HG03439 (cell line): ENCODE measurements at regions not wholly inside any gene's neighbourhood (a gene's known extent, or its start where the extent isn't known, plus 50 kb on each side); places are given as distances from the start of the nearest gene placed in this dataset.
A peak's percentile ranks its signal among the peaks of the same experiment; 100 is the strongest.
"Not testable (repeated sequence)": the region's sequence is repeated elsewhere in the genome, so short reads cannot be mapped to it uniquely, and the experiment has no call there.

ENCODE experiments used
- ATAC-seq: cut with Tn5 transposase; IDR thresholded peaks from one replicate; pipeline ENCODE4 v1.9.1; 2021; ENCODE audit warnings: mild to moderate bottlenecking, moderate library complexity; ENCODE audit not compliant: unreplicated experiment

DNA sequence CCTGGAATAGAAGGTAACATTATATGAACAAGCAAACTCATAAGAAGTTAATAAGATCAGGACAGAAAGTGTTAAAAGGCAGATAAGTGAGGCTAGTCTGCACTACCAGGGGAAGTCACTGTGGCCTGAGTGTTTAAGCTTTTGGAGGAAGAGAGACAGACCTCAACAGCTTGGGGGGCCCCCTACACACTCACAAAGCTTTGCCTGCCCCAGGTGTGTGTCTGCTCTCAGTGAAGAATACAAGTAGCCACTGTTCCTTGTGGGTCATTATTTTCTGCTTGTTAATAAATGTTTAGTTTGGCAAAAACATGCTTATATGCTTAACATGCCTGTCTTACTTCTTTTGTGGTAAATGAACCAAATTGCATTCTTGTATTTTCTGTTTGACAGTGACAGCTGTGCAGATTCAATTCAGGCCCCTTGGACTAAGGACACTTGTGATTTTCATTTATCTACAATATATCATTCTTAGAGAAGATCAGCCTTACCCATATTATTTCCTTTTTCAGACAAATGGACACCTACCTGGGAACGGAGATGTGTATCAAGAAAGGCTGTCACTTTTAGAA lies 50.7 kb upstream of the C12orf71 start:
- no peak for ATAC-seq

DNA sequence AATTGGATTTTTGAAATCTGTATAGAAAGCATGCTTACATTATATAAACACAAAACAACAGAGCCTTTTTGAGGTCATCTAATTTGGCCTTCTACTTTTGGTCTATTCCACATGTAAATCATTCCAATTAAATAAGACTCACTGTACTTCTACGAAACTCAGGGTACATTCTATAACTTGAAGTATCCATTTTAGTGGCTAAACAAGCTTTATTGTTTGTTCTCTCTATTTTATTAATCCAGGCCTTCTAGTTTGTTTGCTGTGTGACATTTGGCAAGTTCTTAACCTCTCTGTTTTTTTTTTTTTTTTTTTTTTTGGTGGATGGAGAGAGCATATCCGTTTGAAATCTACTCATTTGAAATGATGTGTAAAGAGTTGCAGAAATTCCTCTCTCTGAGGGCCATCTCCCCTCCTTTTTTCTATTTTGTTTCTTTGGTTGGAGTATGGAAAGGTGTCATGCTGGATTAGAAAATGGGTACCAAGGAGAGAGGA lies 58.1 kb upstream of the C12orf71 start:
- no peak for ATAC-seq

DNA sequence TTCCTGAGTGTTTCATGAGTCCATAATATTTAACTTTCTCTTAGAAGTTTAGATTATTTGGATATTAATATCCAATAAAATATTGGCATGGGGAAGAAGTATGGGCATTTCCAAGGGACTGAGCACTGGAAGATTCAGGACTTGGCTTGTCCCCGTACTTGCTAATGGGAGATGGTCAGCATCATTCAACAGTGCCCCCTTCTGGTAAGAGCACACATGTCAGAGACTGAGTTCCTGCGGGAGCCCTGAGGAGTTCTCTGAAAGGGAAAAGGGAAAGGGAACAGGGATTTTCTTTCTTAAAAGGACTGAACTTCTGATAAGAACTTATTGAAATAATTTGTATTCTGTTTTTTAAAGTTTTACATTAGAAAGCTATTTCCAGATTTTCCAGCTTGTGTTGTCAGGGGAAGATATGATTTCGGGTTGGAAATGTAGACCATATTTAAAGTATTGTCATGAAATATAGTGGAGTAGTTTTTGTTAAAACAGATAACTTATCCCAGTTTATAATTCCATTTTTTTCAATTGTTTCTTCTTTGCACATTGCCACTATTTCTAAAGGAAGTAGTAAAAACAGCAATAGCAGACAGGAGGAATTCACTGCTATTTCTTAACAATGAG lies 59.8 kb upstream of the C12orf71 start:
- no peak for ATAC-seq

DNA sequence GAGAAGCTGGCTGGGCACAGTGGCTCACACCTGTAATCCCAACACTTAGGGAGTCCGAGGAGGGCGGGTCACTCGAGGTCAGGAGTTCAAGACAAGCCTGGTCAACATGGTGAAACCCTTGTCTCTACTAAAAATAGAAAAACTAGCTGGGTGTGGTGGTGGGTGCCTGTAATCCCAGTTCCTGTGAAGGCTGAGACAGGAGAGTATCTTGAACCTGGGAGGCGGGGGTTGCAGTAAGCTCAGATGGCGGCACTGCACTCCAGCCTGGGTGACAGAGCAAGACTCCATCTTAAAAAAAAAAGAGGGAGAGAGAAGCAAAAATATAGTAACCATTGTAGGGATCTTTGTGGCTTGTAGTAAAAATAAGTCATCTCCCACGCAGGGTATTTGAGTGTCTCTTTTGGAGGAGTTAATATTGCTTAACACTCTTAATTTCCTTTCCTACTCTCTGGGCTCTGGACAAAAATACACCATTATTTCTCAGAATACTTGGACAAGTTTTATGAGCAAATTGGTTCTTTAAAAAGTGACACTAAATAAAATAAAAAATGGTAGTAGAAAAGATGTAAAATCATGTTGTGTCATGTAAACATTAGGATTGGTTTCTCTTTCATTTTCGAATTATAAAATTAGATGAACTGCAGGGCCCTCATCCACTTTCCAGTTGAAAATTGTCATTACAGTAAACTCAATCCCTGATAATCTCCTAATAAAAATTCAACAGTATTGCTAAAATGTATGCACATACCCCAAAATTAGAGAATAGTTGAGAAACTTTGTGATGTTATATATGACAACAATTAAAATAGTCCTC lies 61.1 kb upstream of the C12orf71 start:
- ATAC-seq, result no peak

DNA sequence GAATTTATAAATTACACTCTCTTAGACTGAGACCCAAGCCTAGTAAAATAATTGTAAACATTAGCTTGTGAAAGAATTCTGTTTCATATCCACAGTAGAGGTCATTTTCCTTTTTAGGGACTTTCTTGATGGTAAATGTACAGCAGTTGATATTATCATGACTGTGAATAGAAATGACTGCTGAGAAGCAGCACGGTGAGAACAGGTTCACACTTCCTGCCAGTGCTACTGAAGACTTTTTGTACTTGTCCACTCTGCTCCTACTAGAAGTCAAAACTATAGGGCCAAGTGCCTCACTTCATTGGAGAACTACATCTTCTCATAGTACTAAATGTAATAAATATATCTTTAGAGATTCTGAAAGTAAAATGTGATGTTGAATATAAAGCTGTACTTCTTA lies 63.3 kb upstream of the C12orf71 start:
- ATAC-seq, result not testable (repeated sequence)

DNA sequence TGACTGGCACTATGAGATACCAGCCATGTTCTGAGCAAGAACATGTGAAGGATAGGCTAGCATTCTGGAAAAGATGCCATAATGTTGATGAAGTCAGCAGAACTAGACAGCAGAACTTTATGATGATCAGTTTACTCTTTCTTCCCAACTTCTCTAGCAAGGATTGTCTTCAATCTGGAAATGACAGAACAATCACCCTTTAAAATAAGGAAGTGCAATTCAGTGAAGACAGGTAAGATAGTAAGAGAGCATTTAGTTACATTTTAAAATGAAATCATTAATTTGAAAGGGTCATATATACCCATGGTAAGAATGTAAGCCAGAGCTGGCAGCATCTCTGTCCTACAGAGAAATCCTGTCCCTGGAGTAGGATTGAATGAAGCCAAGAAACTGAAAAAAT lies 66.0 kb upstream of the C12orf71 start:
- no peak for ATAC-seq

DNA sequence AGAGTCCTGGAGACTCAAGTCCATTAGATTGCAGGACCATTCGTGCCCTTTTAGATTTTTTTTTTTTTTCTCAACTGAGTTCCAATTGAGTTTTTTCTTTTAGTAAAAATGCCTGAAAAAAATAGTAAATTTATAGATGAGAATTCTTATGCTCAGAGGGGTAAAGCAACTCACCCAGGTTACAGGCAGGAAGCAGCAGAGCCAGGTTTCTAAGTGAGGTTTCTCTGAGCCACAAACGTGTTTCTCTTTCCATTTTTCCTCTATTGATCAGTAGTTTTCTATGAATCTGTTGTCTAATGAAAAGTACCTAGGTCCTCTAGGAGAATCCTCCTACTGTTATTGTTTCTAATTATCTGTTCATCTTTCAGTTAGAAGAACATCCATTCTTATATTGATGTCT lies 66.4 kb upstream of the C12orf71 start:
- no peak for ATAC-seq

DNA sequence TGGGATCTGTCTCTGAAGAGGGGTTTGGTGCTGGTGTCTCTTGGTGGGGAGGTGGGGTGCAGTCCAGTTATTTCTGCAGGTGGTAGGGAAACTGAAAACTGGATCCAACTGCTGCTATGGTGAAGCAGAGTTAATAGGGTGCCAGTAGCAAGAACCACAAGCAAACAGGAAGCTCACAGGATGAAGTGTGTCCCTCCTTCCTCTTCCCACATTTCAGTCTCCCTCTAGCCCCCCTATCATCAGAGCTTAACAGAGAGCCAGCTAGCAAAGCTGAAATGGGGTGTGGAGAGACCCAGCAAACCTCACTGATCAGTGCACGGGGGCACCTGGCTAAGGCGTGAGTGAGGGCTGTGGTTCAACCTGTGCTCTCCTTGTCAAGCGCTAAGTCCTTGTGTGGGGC lies 69.1 kb upstream of the C12orf71 start:
- ATAC-seq, result no peak

DNA sequence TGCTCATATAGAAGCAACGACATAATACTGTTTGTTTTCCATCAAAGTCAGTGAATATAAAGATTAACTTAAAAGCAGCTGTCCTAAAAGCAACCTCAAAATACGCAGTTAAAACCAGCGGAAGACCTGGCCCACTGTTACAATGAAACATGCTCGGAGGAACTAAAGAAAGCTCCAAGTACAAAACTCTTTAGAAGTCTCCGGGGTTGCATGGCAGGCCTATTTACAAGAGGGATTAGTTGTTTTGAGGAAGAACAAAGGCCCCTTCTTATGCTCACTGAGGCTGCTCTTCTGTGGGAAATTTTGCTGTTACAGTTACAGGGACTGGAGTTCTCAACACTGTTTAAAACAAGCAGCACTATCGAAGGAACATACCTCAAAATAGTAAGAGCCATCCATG lies 75.9 kb upstream of the C12orf71 start:
- no peak for ATAC-seq

DNA sequence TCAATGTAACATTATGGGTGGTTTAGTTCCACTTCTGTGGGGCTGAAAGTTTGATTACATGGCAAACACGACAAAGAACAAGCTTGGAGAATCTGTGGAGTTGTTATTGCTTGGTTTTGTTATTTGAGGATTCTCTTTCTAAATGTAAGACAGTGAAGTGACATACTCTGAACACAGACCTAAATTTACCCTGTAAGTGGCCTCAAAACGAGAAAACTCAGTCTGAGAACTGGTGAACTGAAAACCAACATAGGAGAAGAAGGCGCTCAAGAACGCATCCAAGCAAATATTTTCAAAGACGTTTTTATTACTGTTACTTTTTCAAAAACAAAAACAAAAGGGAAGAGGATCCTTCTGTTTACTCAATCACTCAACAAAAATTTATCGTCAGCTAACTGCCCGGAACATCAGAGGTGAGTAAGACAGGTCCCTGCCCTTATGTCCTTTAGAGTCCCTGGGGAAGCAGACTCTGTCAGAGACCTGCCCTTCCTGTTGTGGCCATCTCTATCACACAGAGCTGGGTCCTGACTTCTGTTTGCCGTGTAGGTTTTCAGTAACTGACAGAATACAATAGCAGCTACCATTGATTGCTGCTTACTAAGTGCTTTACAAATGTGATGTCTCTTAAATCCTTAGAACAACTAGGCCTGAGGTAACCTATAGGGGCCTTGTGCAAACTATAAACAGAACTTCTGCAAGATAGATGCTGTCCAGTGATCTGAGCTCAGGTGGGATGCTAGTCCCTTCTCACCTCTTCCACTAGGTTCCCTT lies 79.3 kb upstream of the C12orf71 start:
- peak; percentile 85 for ATAC-seq

DNA sequence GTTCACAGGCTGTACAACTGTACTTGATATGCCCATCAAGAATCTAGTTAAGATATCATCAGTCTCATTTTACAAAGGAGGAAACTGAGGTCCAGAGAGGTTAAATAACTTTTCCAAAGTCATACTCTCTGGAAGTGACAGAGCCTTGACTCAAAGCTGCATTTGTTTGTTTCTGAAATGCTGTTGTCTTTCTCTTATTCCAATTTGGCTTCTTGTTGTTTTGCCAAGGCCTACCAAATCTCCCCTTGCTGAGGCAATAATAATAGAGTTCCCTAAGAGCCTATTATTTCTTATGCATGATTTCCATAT lies 79.8 kb upstream of the C12orf71 start:
- ATAC-seq, result peak; percentile 4

DNA sequence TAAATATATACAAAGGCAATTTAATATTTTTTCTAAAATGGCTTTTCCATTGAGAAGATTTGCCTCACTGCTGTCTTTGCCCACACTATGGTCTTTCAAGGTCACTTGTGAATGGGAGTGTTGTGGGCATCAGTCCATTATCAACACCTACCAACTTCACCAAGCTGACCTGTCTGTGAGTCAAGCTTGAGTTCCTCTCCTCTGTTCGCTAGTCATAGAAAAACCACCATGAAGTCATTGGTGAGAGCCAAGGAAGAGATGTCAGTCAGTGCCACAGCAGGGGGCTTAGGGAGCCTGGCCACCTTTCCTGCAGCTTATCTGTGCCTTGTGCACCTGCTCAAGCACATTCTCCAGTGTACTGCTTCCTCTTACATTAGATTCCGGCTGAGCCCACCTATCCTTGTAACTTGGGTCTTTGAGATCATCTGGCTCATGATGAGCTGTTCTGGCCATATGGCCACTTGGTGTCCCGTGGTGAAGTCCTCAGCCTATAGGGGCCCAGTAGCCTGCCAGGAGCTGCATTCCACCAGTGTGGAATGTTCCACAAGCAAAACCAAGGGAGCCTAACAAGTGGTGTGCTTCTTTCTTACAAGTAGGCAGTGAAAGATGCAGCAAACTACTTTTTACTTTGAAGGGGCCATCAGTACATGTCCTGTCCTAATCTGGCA lies 80.8 kb upstream of the C12orf71 start:
- ATAC-seq, result no peak

DNA sequence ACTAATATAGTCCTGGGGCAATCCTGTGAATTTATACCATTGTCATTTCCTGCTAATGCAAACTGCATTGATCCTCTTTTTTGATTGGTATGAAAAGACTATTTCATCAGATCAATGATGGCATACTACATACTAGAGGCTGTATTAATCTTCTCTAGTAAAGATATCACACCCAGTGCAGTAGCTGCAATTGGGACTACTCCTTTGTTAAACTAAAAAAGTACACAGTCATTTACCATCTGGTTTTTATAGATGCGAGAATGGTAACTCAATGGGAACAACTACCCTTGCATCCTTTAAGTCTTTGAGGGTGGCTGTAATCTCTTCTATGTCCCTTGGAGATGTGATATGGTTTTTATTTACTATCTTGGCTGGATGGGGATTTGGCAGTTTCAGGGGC lies 80.2 kb upstream of the STK38L start:
- no peak for ATAC-seq

DNA sequence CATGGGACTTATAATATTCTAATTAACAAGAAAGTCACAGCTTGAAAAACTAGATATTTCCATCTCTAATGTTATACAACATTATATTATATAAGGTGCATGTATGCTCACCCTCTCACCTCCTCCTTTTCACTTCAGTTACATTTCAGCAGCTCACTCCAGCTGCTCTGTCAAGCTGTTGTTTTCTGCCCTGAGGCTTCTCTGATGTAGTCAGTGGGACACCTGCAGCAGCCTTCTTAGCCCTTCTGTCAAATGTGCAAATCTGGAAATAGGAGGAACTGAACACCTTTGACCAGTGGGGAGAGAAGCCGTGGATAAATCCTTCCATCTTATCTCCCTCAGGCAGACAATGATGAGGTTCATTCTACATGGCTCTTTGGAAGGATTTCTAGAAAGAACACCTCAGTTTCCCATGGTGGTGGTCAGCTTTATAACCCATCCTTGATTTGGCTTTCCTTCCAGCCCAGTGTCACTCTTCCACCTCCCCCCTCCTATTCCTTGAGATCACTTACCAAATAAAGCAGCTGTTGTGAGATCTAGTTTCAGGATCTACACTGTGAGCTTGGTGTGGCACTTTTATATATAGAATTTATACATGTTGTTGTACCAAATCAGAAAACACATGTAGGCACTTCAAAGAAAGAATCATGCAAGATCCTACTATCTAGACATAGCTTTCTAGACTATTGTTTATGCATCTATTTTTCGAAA lies 79.6 kb upstream of the STK38L start:
- no peak for ATAC-seq

DNA sequence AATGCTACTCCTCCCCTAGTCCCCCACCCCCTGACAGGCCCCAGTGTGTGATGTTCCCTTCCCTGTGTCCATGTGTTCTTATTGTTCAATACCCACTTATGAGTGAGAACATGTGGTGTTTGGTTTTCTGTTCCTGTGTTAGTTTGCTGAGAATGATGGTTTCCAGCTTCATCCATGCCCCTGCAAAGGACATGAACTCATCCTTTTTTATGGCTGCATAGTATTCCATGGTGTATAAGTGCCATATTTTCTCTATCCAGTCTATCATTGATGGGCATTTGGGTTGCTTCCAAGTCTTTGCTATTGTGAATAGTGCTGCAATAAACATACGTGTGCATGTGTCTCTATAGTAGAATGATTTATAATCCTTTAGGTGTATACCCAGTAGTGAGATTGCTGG lies 78.1 kb upstream of the STK38L start:
- ATAC-seq, result not testable (repeated sequence)

DNA sequence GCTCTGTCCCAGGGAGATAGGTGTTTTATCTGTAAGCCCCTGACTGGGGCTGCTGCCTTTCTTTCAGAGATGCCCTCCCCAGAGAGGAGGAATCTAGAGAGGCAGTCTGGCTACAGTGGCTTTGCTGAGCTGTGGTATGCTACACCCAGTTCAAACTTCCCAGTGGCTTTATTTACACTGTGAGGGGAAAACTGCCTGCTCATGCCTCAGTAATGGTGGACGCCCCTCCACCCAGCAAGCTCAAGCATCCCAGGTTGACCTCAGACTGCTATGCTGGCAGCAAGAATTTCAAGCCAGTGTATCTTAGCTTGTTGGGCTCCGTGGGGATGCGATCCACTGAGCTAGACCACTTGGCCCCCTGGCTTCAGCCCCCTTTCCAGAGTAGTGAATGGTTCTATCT lies 72.6 kb upstream of the STK38L start:
- not testable (repeated sequence) for ATAC-seq

DNA sequence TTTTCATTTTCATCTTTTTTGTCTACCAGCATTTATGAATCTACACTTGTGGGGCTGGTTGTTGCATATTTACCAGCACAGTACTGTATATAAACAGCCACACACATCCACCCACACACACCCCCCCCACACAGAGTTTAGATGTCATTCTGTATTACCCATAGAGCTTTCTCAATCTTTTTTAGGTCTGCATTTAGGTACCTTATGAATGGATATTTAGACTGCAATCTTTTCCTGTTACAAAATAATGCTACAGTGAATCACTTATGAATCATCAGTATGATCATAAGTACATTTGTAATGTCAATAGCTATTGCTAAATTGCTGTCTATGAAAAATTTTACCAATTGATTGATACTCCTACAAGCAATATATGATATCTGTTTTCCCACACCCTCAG lies 67.3 kb upstream of the STK38L start:
- ATAC-seq, result no peak

DNA sequence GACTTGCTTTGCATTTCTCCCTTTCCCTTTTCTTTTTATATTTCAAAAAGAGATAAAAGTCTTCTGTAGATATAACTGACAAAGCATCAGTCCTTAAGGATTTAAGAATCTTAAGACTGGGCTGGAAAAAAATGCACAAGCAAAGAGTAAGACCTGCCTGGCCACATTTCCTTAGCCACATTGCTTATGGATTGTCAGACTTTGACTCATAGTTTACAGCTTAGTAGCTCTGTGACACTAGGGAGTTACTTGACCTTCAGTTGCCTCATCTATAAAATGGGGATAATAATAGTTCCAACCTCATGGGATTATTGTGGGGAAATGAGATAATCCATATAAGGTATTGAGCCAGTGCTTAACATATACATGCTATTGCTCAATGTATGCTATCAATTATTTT lies 66.4 kb upstream of the STK38L start:
- ATAC-seq, result no peak

DNA sequence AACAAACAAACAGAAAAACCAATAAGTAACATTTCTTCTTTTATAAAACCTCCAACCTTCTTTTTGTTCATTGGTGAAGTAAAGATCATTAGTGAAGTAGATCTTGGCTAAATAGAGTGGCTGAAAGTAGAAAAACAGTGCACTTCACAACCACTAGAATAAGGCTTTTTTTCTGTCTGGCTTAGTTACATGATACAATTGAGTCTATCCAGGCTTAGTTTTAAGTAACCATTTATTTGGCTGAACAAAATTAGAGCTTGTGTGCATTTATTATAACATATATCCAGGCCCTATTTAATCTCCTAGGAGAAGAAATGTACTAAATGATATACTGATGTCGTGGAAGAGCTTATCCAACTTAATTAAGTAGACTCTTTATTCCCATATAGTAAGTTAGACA lies 65.8 kb upstream of the STK38L start:
- no peak for ATAC-seq

DNA sequence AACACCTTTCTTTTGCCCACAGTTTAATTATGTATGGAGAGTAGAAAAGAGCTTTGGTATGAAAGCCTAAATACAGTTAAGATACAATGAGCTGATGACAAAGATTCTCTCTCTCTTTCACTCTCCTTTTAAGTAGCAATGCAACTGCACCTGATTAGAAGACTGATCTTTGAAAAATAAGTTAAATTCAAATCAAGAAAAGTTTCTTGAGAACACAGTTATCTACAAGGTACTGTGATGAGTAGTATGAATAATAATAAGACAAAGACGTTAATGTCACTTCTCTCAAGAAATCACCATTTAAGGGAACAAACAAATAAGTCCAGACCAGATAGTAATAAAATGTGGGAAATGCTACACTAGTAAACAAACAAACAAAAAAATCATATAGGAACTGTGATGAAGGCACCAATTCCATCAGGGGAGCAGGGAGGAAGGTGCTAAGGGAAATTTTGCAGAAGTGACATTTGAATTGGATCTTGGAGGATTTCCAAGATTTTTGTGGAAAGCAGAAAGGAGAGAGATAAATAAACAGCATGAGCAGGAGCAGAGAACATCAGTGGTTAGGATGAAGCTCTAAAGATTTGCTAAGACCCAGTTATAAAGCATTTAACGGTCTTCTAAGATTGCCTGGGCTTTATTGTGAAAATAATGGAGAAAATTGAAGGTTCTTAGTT lies 65.2 kb upstream of the STK38L start:
- ATAC-seq, result no peak
